ENCODE measurements at regions not wholly inside any gene's neighbourhood (a gene's known extent, or its start where the extent isn't known, plus 50 kb on each side); places are given as distances from the start of the nearest gene placed in this dataset.
"Not testable (repeated sequence)": the region's sequence is repeated elsewhere in the genome, so short reads cannot be mapped to it uniquely, and the experiment has no call there.

- no peaks in the 10 kb centered on the region for H3K36me3 ChIP-seq (ENCODE audit: control insufficient read depth, insufficient read depth, low read length)
- H3K4me3 ChIP-seq (ENCODE audit: low read length): peak overlapping the region; percentile 8
- peak in 1 of 2 donors; percentile 76 for DNase-seq
- H3K4me1 ChIP-seq (ENCODE audit: control insufficient read depth, insufficient read depth, low read length): peaks cover 23% of the 10 kb centered on the region
- H3K27ac ChIP-seq (ENCODE audit: low read length): peak overlapping the region; percentile 81
- H3K9me3 ChIP-seq (ENCODE audit: control insufficient read depth, low read depth, low read length): no peaks in the 10 kb centered on the region
- WGBS (ENCODE audit: insufficient coverage, low lambda C conversion rate): 59% methylated on average over 2 of the region's 13 CpGs
- no peaks in the 10 kb centered on the region for H3K27me3 ChIP-seq (ENCODE audit: control insufficient read depth, insufficient read depth, low read length)
Observed at GRCh38 chr20:53654932-53655624, 61.4 kb upstream of the ZNF217 start.

DNA sequence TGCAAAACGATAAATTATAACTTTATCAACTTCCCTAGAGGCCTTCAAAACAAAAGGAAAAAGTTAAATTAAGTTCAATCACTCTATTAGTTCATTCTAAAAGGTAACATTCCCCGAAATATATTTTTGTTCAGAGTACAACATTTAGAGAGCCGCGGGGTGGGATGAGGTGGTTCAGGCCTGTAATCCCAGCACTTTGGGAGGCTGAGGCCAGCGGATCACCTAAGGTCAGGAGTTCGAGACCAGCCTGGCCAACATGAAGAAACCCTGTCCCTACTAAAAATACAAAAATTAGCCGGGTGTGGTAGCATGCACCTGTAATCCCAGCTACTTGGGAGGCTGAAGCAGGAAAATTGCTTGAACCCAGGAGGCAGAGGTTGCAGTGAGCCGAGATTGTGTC lies 60.9 kb upstream of the ZNF217 start:
- not testable (repeated sequence) for H3K36me3 ChIP-seq (ENCODE audit: control insufficient read depth, insufficient read depth, low read length); H3K4me3 ChIP-seq (ENCODE audit: low read length); H3K9me3 ChIP-seq (ENCODE audit: control insufficient read depth, low read depth, low read length); H3K27me3 ChIP-seq (ENCODE audit: control insufficient read depth, insufficient read depth, low read length); DNase-seq
- Histone ChIP-seq H3K4me1 (ENCODE audit: control insufficient read depth, insufficient read depth, low read length) (peaks cover 23% of the 10 kb centered on the region), H3K27ac (ENCODE audit: low read length) (peak overlapping the region; percentile 81)
- WGBS (ENCODE audit: insufficient coverage, low lambda C conversion rate): 100% methylated on average over 2 of the region's 8 CpGs

DNA sequence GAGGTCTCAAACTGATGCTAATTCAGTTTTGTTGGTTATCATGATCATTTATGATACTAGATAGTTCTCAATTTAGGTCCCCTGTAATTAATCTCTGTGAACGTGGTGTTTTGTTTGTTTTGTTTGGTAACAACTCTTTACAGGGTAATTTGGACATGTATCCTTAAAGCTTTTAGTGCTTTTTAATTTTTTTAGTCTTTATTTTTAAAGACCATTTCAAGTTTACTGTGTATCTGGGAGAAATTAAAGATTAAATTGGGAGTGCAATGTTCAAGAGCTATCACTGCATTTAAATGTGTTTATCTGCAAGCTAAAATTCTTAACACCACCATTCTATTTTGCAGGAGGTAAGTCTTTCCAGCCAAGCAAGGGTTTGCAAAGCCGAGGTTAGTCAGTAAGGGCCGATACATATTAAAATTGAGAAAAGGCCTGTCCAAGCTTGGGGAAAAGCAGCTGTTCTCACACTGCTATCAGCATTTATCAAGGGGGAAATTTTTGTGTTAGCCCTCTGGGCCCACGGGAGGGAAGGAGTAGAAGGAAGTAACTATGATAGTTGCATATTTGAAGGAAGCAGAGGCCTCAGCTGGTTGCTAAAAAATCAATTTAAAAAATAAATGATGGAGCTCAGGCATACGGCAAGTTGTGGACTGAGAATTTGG lies 59.3 kb upstream of the ZNF217 start:
- H3K27ac ChIP-seq (ENCODE audit: low read length): peak overlapping the region; percentile 81
- no peak overlapping the region for H3K4me3 ChIP-seq (ENCODE audit: low read length)
- H3K36me3 ChIP-seq (ENCODE audit: control insufficient read depth, insufficient read depth, low read length): no peaks in the 10 kb centered on the region
- H3K4me1 ChIP-seq (ENCODE audit: control insufficient read depth, insufficient read depth, low read length): peaks cover 23% of the 10 kb centered on the region
- no peaks in the 10 kb centered on the region for H3K9me3 ChIP-seq (ENCODE audit: control insufficient read depth, low read depth, low read length)
- H3K27me3 ChIP-seq (ENCODE audit: control insufficient read depth, insufficient read depth, low read length): no peaks in the 10 kb centered on the region
- 16% methylated on average over 3 of the region's 5 CpGs for WGBS (ENCODE audit: insufficient coverage, low lambda C conversion rate)
- DNase-seq: peak in 1 of 2 donors; percentile 41

DNA sequence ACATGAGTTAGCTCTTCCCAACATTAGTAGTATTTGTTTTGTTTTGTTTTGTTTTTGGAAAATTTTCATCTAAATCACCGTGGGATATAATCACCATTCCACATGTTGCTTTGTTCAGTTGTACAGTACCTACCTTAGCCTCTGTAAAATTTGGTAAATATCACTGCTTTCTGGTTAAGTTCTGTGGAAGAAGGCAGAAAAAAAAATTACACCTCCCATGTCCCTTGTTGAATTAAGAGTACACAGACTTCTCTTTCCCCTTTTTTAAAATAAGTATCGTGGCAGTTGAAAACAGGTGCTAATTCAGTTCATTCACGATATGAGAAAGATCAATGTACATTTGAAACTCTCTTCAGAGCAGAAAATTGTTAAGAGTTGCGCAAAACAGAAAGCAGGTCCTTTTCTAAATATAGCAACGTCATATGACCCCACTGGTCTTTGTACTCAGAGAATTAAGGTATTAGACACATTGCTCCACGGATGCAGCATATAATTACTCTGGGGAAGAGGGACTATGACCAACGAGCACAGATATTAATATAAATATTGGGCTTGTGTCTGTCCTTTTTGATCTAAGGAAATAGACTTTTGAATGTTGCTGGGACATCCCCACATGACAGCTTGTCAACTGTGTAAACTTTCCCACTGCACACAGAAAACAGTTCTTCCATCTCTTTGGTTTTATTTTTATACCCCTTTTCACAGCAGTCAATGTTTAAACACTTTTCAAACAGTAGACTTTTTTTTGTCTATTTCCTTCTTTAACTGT lies 58.6 kb upstream of the ZNF217 start:
- peak overlapping the region; percentile 81 for H3K27ac ChIP-seq (ENCODE audit: low read length)
- no peaks in the 10 kb centered on the region for H3K36me3 ChIP-seq (ENCODE audit: control insufficient read depth, insufficient read depth, low read length)
- H3K4me3 ChIP-seq (ENCODE audit: low read length): no peak overlapping the region
- H3K27me3 ChIP-seq (ENCODE audit: control insufficient read depth, insufficient read depth, low read length): no peaks in the 10 kb centered on the region
- 7% methylated on average over 2 of the region's 7 CpGs for WGBS (ENCODE audit: insufficient coverage, low lambda C conversion rate)
- peaks cover 23% of the 10 kb centered on the region for H3K4me1 ChIP-seq (ENCODE audit: control insufficient read depth, insufficient read depth, low read length)
- peak; percentile 81 to 94 for DNase-seq
- H3K9me3 ChIP-seq (ENCODE audit: control insufficient read depth, low read depth, low read length): no peaks in the 10 kb centered on the region

GRCh38 chr20:53649493-53649892 lies 55.9 kb upstream of the ZNF217 start:
- H3K36me3 ChIP-seq (ENCODE audit: control insufficient read depth, insufficient read depth, low read length); H3K27ac ChIP-seq (ENCODE audit: low read length); H3K9me3 ChIP-seq (ENCODE audit: control insufficient read depth, low read depth, low read length); DNase-seq; H3K27me3 ChIP-seq (ENCODE audit: control insufficient read depth, insufficient read depth, low read length); H3K4me3 ChIP-seq (ENCODE audit: low read length): not testable (repeated sequence)
- WGBS (ENCODE audit: insufficient coverage, low lambda C conversion rate): 100% methylated on average over 1 of the region's 10 CpGs
- peaks cover 14% of the 10 kb centered on the region for H3K4me1 ChIP-seq (ENCODE audit: control insufficient read depth, insufficient read depth, low read length)

DNA sequence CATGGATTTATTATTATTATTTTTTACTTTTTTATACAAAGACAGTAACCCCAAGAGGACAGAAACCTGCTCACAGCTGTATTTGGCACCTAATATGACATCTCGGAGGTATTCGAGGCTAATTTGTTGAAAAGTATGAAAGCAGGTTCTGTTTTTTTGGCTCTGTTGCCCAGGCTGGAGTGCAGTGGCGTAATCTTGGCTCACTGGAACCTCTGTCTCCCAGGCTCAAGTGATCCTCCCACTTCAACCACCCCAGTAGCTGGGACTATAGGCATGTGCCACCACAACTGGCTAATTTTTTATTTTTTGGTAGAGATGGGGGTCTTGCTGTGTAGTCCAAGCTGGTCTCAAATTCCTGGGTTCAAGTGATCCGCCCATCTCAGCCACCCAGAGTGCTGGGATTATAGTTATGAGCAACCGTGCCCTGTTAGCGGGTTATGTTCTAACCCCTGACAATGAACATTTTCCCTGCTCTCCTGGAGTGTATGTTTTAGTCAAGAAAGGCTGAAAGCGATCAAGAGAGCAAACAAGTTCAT lies 53.7 kb upstream of the ZNF217 start:
- no peak for DNase-seq
- Histone ChIP-seq H3K4me1 (ENCODE audit: control insufficient read depth, insufficient read depth, low read length) (peaks cover 15% of the 10 kb centered on the region), H3K9me3 (ENCODE audit: control insufficient read depth, low read depth, low read length) (no peaks in the 10 kb centered on the region), H3K27ac (ENCODE audit: low read length) (no peak overlapping the region), H3K36me3 (ENCODE audit: control insufficient read depth, insufficient read depth, low read length) (no peaks in the 10 kb centered on the region), H3K4me3 (ENCODE audit: low read length) (no peak overlapping the region), H3K27me3 (ENCODE audit: control insufficient read depth, insufficient read depth, low read length) (no peaks in the 10 kb centered on the region)
- WGBS (ENCODE audit: insufficient coverage, low lambda C conversion rate): 100% methylated on average over 1 of the region's 7 CpGs

GRCh38 chr20:53646550-53646949 lies 52.9 kb upstream of the ZNF217 start:
- Histone ChIP-seq H3K4me3 (ENCODE audit: low read length) (no peak overlapping the region), H3K9me3 (ENCODE audit: control insufficient read depth, low read depth, low read length) (no peaks in the 10 kb centered on the region), H3K36me3 (ENCODE audit: control insufficient read depth, insufficient read depth, low read length) (no peaks in the 10 kb centered on the region), H3K27me3 (ENCODE audit: control insufficient read depth, insufficient read depth, low read length) (no peaks in the 10 kb centered on the region), H3K4me1 (ENCODE audit: control insufficient read depth, insufficient read depth, low read length) (peaks cover 16% of the 10 kb centered on the region), H3K27ac (ENCODE audit: low read length) (no peak overlapping the region)
- no peak for DNase-seq
- no CpG with 5 or more reads among the region's 3 CpGs for WGBS (ENCODE audit: insufficient coverage, low lambda C conversion rate)

GRCh38 chr20:53645582-53645897 lies 51.9 kb upstream of the ZNF217 start:
- 100% methylated on average over 1 of the region's 2 CpGs for WGBS (ENCODE audit: insufficient coverage, low lambda C conversion rate)
- H3K27me3 ChIP-seq (ENCODE audit: control insufficient read depth, insufficient read depth, low read length): no peaks in the 10 kb centered on the region
- H3K27ac ChIP-seq (ENCODE audit: low read length): no peak overlapping the region
- DNase-seq: no peak
- H3K9me3 ChIP-seq (ENCODE audit: control insufficient read depth, low read depth, low read length): no peaks in the 10 kb centered on the region
- H3K36me3 ChIP-seq (ENCODE audit: control insufficient read depth, insufficient read depth, low read length): no peaks in the 10 kb centered on the region
- H3K4me1 ChIP-seq (ENCODE audit: control insufficient read depth, insufficient read depth, low read length): peaks cover 16% of the 10 kb centered on the region
- H3K4me3 ChIP-seq (ENCODE audit: low read length): no peak overlapping the region

- not testable (repeated sequence) for H3K27me3 ChIP-seq (ENCODE audit: control insufficient read depth, insufficient read depth, low read length); H3K4me3 ChIP-seq (ENCODE audit: low read length); DNase-seq; H3K36me3 ChIP-seq (ENCODE audit: control insufficient read depth, insufficient read depth, low read length); H3K9me3 ChIP-seq (ENCODE audit: control insufficient read depth, low read depth, low read length)
- 100% methylated on average over 2 of the region's 8 CpGs for WGBS (ENCODE audit: insufficient coverage, low lambda C conversion rate)
- Histone ChIP-seq H3K27ac (ENCODE audit: low read length) (peak overlapping the region; percentile 88), H3K4me1 (ENCODE audit: control insufficient read depth, insufficient read depth, low read length) (peaks cover 16% of the 10 kb centered on the region)
Observed at GRCh38 chr20:53644108-53644507, 50.5 kb upstream of the ZNF217 start.
